Calu3 (cell line): ENCODE measurements at regions not wholly inside any gene's neighbourhood (a gene's known extent, or its start where the extent isn't known, plus 50 kb on each side); places are given as distances from the start of the nearest gene placed in this dataset.

Experiments
- BruUV-seq: library from RNA; stranded (reverse); fragments of 400-500 nt; replicated peaks from 2 replicates; lab custom pipeline; 2021; lab: Mats Ljungman, UMichigan
- CTCF ChIA-PET: fragments of 300-600 bp; sonication (Branson Sonifier 250); formaldehyde crosslinking; loops from one replicate; lab custom pipeline; 2022; ENCODE audit warnings: antibody characterized with exemption; lab: Charles Lee
- DNase-seq: peaks from one replicate; pipeline ENCODE4 v3.0.0; 2022
- H3K27ac Mint-ChIP-seq: one replicate; pipeline ENCODE4 v1.8.0; 2022; ENCODE audit warnings: mixed read lengths; ENCODE audit not compliant: unreplicated experiment
- H3K27me3 Mint-ChIP-seq: one replicate; pipeline ENCODE4 v1.8.0; 2022; ENCODE audit warnings: mixed read lengths; ENCODE audit not compliant: unreplicated experiment
- H3K36me3 Mint-ChIP-seq: one replicate; pipeline ENCODE4 v1.8.0; 2022; ENCODE audit warnings: mild to moderate bottlenecking, moderate library complexity, mixed read lengths; ENCODE audit not compliant: insufficient read depth, unreplicated experiment
- H3K4me1 Mint-ChIP-seq: one replicate; pipeline ENCODE4 v1.8.0; 2022; ENCODE audit warnings: mild to moderate bottlenecking, low read depth, mixed read lengths; ENCODE audit not compliant: unreplicated experiment
- H3K4me3 Mint-ChIP-seq: one replicate; pipeline ENCODE4 v1.8.0; 2022; ENCODE audit warnings: mild to moderate bottlenecking, low read depth, moderate library complexity, mixed read lengths; ENCODE audit not compliant: unreplicated experiment
- H3K9me3 Mint-ChIP-seq: one replicate; pipeline ENCODE4 v1.8.0; 2022; ENCODE audit warnings: low read depth, mixed read lengths; ENCODE audit not compliant: unreplicated experiment
- CTCF ChIP-seq: fragments of 200-600 bp; IDR thresholded peaks from one replicate; pipeline ENCODE4 v1.8.0; 2022; ENCODE audit warnings: antibody characterized with exemption; ENCODE audit not compliant: unreplicated experiment
- intact Hi-C: fragments of 100-400 bp; cut with micrococcal nuclease; formaldehyde crosslinking; loops from one replicate; pipeline ENCODE4 v1.10.0; 2022; ENCODE audit not compliant: unreplicated experiment

- Mint-ChIP-seq H3K9me3 (no peaks in the 10 kb centered on the region), H3K4me3 (no peak overlapping the region), H3K27me3 (no peaks in the 10 kb centered on the region), H3K4me1 (no peaks in the 10 kb centered on the region), H3K27ac (no peak overlapping the region), H3K36me3 (no peaks in the 10 kb centered on the region)
- CTCF ChIA-PET, result no interaction called here
- intact Hi-C loops, result no loop called here
- TF ChIP-seq CTCF, result no peak
- BruUV-seq, result no TSS peak
- no peak for DNase-seq
These were observed 333.6 kb upstream of the FAM241A start for GRCh38 chr4:111811661-111812060.

- TF ChIP-seq CTCF, result no peak
- no peak for DNase-seq
- no TSS peak for BruUV-seq
- Mint-ChIP-seq H3K4me3 (no peak overlapping the region), H3K27ac (no peak overlapping the region), H3K36me3 (no peaks in the 10 kb centered on the region), H3K9me3 (no peaks in the 10 kb centered on the region), H3K4me1 (no peaks in the 10 kb centered on the region), H3K27me3 (no peaks in the 10 kb centered on the region)
- intact Hi-C loops, result no loop called here
- CTCF ChIA-PET, result no interaction called here
These were observed 333.1 kb upstream of the FAM241A start for GRCh38 chr4:111812114-111812513.

- Mint-ChIP-seq H3K4me1 (no peaks in the 10 kb centered on the region), H3K27ac (no peak overlapping the region), H3K27me3 (no peaks in the 10 kb centered on the region), H3K4me3 (no peak overlapping the region), H3K9me3 (no peaks in the 10 kb centered on the region), H3K36me3 (no peaks in the 10 kb centered on the region)
- intact Hi-C loops, result no loop called here
- DNase-seq, result no peak
- no TSS peak for BruUV-seq
- CTCF ChIA-PET, result no interaction called here
- TF ChIP-seq CTCF, result no peak
These were observed 332.5 kb upstream of the FAM241A start for GRCh38 chr4:111812760-111813159.

GRCh38 chr4:111813555-111814140 lies 331.6 kb upstream of the FAM241A start:
- Mint-ChIP-seq H3K4me1 (no peaks in the 10 kb centered on the region), H3K4me3 (no peak overlapping the region), H3K9me3 (no peaks in the 10 kb centered on the region), H3K27me3 (no peaks in the 10 kb centered on the region), H3K27ac (no peak overlapping the region), H3K36me3 (no peaks in the 10 kb centered on the region)
- CTCF ChIA-PET, result no interaction called here
- DNase-seq, result no peak
- intact Hi-C loops, result no loop called here
- no peak for TF ChIP-seq CTCF
- no TSS peak for BruUV-seq
